Uterus (tissue), 2 donors: ENCODE measurements at regions not wholly inside any gene's neighbourhood (a gene's known extent, or its start where the extent isn't known, plus 50 kb on each side); places are given as distances from the start of the nearest gene placed in this dataset.

Experiments
- POLR2A ChIP-seq, 2 donors: fragments of 450-650 bp; IDR thresholded peaks; one replicate each; pipeline ENCODE4 v1.6.1; 2016; ENCODE audit warnings: antibody characterized with exemption in 2 of 2, mild to moderate bottlenecking in 1 of 2, moderate library complexity in 1 of 2
- TF ChIP-seq, protein P1 (sequence below), 4 experiments: fragments of 200-600 bp in 2 of 4; fragments of 450-650 bp in 2 of 4; sonication (generic) in 2 of 4; IDR thresholded peaks; one replicate each; pipeline ENCODE4 v1.5.1; 2016 to 2019; ENCODE audit warnings: antibody characterized with exemption in 4 of 4, mild to moderate bottlenecking in 2 of 4, moderate library complexity in 1 of 4

DNA sequence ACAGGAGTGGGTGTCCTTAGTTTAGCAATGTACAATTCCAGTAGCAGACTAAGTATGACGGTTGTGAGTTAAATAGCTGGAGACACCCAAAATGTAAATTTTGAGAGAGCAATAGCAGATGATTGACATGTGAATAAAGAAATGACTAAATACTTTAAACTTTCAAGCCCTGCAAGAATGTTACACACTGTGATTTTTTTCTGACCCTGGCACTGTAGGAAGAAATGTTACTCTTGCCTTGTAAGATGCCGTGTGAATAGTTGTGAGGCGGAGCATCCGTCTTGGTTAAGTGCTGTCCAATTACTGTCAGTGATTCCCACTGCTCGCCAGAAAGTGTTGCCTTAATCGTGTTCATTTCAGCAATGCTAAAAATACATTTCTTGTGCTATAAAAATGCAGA, 1248.1 kb downstream of the RAPGEF2 start:
- TF ChIP-seq, protein P1, sequence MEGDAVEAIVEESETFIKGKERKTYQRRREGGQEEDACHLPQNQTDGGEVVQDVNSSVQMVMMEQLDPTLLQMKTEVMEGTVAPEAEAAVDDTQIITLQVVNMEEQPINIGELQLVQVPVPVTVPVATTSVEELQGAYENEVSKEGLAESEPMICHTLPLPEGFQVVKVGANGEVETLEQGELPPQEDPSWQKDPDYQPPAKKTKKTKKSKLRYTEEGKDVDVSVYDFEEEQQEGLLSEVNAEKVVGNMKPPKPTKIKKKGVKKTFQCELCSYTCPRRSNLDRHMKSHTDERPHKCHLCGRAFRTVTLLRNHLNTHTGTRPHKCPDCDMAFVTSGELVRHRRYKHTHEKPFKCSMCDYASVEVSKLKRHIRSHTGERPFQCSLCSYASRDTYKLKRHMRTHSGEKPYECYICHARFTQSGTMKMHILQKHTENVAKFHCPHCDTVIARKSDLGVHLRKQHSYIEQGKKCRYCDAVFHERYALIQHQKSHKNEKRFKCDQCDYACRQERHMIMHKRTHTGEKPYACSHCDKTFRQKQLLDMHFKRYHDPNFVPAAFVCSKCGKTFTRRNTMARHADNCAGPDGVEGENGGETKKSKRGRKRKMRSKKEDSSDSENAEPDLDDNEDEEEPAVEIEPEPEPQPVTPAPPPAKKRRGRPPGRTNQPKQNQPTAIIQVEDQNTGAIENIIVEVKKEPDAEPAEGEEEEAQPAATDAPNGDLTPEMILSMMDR (IDR thresholded peaks at IDR 0.05): no peak
- no peak for TF ChIP-seq POLR2A (IDR thresholded peaks at IDR 0.05)
